HG02852 (cell line): ENCODE measurements at regions not wholly inside any gene's neighbourhood (a gene's known extent, or its start where the extent isn't known, plus 50 kb on each side); places are given as distances from the start of the nearest gene placed in this dataset.

ENCODE experiments used
- ATAC-seq: cut with Tn5 transposase; IDR thresholded peaks from one replicate; pipeline ENCODE4 v1.9.1; 2021; ENCODE audit warnings: mild to moderate bottlenecking, moderate library complexity; ENCODE audit not compliant: unreplicated experiment

- ATAC-seq: no peak
Observed at GRCh38 chr15:69652751-69653305, 200.2 kb downstream of the RPLP1 start.

DNA sequence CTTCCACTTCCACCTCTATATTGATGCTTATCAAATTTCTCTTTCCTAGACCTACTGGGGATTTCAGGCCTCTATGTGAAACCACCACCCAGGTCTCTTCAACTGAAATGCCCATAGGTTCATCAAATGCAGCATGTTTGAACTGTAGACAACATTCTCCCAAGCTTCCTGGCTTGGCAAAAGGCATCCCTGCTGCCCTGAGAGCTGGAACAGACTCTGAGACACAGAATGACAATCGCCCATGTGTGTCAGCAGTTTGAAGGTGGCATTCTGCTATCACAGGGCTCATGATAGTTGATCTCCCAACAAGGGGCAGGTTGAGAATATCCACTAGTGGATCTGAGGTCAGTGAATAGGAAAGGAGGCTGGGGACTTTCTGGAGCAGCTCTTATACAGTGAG lies 200.7 kb downstream of the RPLP1 start:
- ATAC-seq: no peak

DNA sequence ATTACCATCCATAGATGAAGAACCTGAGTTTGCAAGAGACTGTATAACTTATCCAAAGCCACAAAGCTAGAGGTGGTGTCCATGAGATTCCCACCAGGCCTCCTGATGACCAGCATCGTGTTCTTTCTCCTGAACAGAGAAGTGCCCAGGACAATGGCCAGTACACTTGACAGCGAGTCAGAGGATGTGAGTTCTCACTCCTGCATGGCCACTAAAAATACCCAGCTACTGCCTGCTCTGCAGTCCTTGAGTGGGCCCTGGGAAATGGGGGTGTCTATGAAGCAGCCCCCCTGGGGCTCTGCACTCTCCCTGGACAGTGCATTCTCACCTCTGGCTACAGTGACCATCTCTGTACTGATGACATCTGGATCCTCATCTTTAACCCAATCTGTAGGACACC lies 201.2 kb downstream of the RPLP1 start:
- ATAC-seq: no peak

GRCh38 chr15:69656271-69657030 lies 203.8 kb downstream of the RPLP1 start:
- no peak for ATAC-seq

DNA sequence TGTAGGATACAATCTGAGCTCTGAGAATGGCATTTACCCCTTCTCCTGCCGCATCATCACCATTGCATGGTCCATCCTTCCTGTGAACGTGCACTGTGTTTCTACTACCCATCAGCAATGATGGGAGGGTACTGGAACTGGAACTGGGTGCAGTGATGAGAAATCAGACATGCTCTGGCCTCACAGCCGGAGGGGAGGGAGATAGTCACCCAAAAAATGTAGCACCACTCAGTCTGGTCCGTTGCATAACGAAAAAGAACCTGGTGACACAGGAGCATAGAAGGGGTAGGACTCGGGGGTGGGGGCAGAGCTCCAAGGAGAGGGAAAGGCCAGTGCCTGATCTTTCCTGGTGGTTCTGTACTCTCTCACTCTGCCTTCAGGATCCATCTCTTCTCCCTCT lies 205.0 kb downstream of the RPLP1 start:
- ATAC-seq: no peak

DNA sequence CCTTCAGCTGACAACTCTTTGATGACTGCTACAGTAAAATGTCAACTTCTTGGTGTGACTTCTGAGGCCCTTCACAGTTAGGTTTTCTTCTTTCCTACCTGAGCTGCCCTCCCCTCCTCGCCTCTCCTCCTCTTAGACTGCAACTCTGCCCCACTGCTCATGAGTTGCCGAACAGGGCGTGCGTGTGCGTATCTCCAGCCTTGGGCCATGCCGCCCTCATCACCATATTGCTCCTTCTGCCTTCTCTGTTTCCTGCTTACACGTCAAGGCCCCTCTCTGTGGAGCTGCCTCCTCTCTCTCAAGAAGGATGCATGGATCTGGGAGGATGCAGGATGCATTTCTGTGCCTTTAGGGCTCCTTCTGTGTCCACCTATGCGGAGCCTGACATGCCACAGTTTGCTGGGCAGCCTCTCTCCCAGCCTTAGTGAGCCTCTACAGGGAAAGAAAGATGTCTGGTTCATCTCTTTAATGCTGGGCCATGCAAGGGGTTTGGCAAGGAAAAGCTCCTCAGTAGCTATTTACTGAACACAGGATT lies 205.9 kb downstream of the RPLP1 start:
- ATAC-seq: no peak

GRCh38 chr15:69659454-69660050 lies 206.9 kb downstream of the RPLP1 start:
- ATAC-seq: no peak

DNA sequence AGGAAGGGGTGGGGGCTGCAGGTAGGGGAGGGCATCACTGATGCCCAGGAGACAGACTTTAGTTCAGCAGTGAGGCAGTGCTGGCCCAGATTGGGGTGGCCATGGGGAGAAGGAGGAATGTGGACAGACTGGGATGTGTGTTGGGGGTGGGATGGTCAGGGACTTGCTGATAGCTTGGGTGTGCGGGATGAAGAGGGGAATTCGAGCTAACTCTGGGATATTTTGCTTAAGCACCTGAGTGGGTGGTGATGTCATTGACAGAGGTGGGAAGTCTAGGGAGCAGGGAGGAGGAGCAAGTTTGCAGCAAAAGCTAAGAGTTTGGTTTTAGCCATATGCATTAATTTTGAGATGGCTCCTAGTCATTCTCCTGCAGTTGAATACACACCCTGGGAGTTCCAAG lies 207.5 kb downstream of the RPLP1 start:
- ATAC-seq: no peak

- ATAC-seq: no peak
Observed at GRCh38 chr15:69660658-69661405, 208.2 kb downstream of the RPLP1 start.

DNA sequence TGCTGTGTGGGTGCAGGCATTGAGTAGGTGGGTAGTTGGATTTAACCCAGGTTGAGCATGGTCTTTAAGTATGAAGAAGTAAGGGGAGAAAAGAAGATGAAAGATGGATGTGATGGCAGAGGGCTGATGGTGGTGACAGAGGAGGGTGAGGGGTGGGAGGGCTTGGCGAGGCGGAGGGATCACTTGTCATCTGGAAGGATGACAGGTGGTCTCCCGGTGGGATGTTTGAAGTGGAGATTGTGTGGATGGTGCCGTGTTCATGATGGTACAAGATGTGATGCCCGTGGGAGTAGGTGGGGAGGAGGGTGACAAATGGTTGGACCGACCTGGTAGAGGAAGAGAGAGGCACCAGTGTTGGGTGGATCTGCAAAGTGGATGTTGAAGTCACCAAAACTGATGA lies 208.8 kb downstream of the RPLP1 start:
- ATAC-seq: no peak

DNA sequence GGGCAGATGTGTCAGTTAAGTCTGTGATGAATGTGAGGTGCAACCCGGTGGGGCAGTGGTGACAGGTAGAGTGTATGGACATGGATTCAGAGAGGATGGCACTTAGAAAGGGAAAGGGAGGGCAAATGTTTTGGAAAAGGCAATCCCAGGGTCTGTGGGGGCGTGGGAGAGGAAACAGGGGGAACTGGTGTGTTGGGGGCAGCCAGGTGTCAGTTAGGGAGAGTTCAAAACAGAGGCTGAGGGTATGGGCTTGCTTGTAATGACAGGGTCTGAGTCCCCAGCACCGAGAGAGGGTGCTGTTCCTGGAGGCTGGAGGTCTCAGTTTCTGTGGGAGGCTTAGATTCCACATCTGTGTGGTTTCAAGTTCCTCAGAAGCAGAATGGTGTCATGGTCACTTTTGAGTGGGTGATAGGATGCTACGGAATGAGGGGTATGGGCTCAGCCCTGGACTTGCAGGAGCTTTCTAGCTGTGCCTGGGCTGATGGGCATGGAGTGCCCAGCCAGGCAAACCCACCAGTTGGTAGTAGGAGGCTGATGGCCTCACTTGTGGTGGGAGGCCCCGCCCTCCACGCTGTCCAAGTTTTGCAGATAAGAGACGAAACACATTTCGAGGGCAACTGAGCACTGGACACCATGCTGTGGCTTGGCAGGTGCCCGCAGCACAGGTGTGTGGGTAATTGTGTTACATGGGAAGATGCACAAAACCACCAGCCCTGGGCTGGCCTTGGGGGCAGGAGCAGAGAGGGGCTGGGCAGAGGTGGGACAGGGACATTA lies 209.4 kb downstream of the RPLP1 start:
- no peak for ATAC-seq

DNA sequence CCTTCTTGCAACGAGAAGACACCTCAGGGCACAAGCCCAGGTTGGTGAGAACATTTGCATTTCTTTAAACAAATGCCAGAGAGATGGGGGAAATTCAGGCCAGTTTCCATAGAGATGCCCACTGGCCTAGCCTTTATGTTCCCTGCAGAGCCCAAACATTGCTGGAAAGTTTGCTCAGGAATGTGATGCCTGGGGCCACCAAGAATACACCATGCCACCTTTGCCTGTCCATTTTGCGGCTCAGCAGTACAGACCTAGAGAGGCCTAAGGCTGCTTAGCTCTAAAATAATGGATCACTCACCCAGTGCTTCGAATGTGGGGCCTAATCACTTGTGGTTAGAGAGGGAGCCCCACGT lies 210.0 kb downstream of the RPLP1 start:
- no peak for ATAC-seq

DNA sequence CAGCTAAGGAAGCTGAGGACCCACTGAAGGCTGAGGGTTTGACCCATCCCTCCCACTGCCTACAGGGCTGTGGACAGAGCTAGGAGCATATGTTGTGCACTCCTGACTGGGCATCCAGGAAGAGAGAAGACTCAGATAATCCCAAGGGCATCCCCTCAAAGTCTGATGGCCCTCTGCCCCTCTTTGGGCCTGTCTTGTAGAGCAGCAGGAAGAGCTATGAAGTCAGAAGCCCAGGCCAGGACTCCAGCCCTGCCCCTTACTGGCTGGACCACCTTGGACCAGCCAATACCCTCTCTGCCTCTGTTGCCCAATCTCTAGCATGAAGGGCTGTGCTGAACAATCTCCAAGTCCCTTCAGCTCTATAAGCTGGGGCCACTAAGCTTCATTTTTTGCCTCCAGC lies 210.8 kb downstream of the RPLP1 start:
- no peak for ATAC-seq

GRCh38 chr15:69663982-69664381 lies 211.4 kb downstream of the RPLP1 start:
- no peak for ATAC-seq

GRCh38 chr15:69664572-69665571 lies 212.3 kb downstream of the RPLP1 start:
- no peak for ATAC-seq

DNA sequence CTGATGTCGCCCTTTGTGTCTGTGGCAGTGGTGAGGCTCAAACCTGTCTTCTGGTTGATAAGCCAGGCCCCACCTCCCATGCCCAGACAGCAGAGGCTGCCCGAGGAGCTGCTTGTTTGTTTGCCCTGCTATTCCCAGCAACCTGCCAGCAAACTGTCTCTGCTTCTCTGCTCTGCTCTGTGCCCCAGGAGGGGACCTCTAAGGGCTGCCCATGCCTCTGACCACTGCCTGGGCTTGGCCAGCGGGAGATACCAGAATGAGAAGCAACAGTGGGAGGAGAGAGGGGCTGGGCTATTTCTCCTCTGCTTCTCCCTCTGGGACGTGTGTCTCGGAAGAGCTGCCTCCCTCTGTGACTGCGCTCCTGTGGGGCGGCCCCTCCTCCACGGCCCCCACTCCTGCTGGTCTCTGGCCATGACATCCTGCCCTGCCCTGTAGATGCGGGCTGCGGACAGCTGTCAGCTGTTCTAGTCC lies 213.1 kb downstream of the RPLP1 start:
- ATAC-seq: no peak

- ATAC-seq: no peak
Observed at GRCh38 chr15:69666441-69666882, 213.8 kb downstream of the RPLP1 start.

GRCh38 chr15:69666921-69667811 lies 214.5 kb downstream of the RPLP1 start:
- no peak for ATAC-seq
